Natural killer cell (primary cell): ENCODE measurements at regions not wholly inside any gene's neighbourhood (a gene's known extent, or its start where the extent isn't known, plus 50 kb on each side); places are given as distances from the start of the nearest gene placed in this dataset.

Experiments
- ATAC-seq, 3 donors: fragments of 150-1000 bp in 2 of 3; fragments of 200-7000 bp in 1 of 3; cut with Tn5 transposase; 1 replicate in 1 of 3; 2 replicates in 2 of 3; pipeline ENCODE4 v1.10.0; 2021; ENCODE audit warnings: mild to moderate bottlenecking in 2 of 3, moderate library complexity in 2 of 3
- DNase-seq, 2 donors: peaks; one replicate each; pipeline versions ENCODE4 v3.0.0 to v3.0.0-alpha.2; 2013 to 2021; ENCODE audit warnings: mixed read lengths in 1 of 2
- H3K27ac ChIP-seq: one replicate; pipeline ENCODE4 v1.5.1; 2013; ENCODE audit warnings: mild to moderate bottlenecking, low read length
- H3K27me3 ChIP-seq: one replicate; pipeline ENCODE4 v1.6.1; 2013; ENCODE audit warnings: low read length; ENCODE audit not compliant: control insufficient read depth, insufficient read depth
- H3K36me3 ChIP-seq: one replicate; pipeline ENCODE4 v1.6.1; 2013; ENCODE audit warnings: low read length; ENCODE audit not compliant: control insufficient read depth, insufficient read depth
- H3K4me1 ChIP-seq: one replicate; pipeline ENCODE4 v1.6.1; 2013; ENCODE audit warnings: low read length; ENCODE audit not compliant: control insufficient read depth, insufficient read depth
- H3K4me3 ChIP-seq: one replicate; pipeline ENCODE4 v1.5.1; 2013; ENCODE audit warnings: low read length
- H3K9me3 ChIP-seq: one replicate; pipeline ENCODE4 v1.6.1; 2013; ENCODE audit warnings: low read length; ENCODE audit not compliant: control insufficient read depth, insufficient read depth
- H3K27ac Mint-ChIP-seq, 2 donors: one replicate each; pipeline ENCODE4 v1.8.0; 2022; ENCODE audit warnings: mild to moderate bottlenecking in 2 of 2, mixed read lengths in 2 of 2, moderate library complexity in 1 of 2
- H3K27me3 Mint-ChIP-seq, 2 donors: one replicate each; pipeline ENCODE4 v1.8.0; 2022; ENCODE audit warnings: low read depth in 2 of 2, mixed read lengths in 2 of 2
- H3K36me3 Mint-ChIP-seq: one replicate; pipeline ENCODE4 v1.8.0; 2022; ENCODE audit warnings: mixed read lengths
- H3K4me1 Mint-ChIP-seq, 2 donors: one replicate each; pipeline ENCODE4 v1.8.0; 2022; ENCODE audit warnings: mixed read lengths in 2 of 2
- H3K4me3 Mint-ChIP-seq: one replicate; pipeline ENCODE4 v1.8.0; 2022; ENCODE audit warnings: mild to moderate bottlenecking, moderate library complexity, mixed read lengths
- H3K9me3 Mint-ChIP-seq, 2 donors: one replicate each; pipeline ENCODE4 v1.8.0; 2022; ENCODE audit warnings: mixed read lengths in 2 of 2
- CTCF ChIP-seq: fragments of 200-600 bp; IDR thresholded peaks from one replicate; pipeline ENCODE4 v1.8.0; 2022; ENCODE audit warnings: antibody characterized with exemption
- WGBS: methylation state at CpG from one replicate; pipeline ENCODE4 v1.1.7; 2013; ENCODE audit warnings: missing lambda C conversion rate; ENCODE audit not compliant: insufficient coverage; 5-methylcytosine and 5-hydroxymethylcytosine counted together
- intact Hi-C: fragments of 100-400 bp; cut with micrococcal nuclease; formaldehyde crosslinking; loops from one replicate; pipeline ENCODE4 v1.14.2; 2022

- intact Hi-C loops = no loop called here
- TF ChIP-seq CTCF = no peak
- H3K4me3 ChIP-seq = no peak overlapping the region
- Mint-ChIP-seq H3K27me3 (no peaks in the 10 kb centered on the region), H3K36me3 (no peaks in the 10 kb centered on the region), H3K4me1 (no peaks in the 10 kb centered on the region), H3K27ac (no peak overlapping the region), H3K9me3 (no peaks in the 10 kb centered on the region), H3K4me3 (no peak overlapping the region)
- no peaks in the 10 kb centered on the region for H3K4me1 ChIP-seq
- no peak for DNase-seq
- no peak overlapping the region for H3K27ac ChIP-seq
- WGBS = 84% methylated on average over 2 of the region's 2 CpGs
- no peak for ATAC-seq
- no peaks in the 10 kb centered on the region for H3K36me3 ChIP-seq
- no peaks in the 10 kb centered on the region for H3K9me3 ChIP-seq
- H3K27me3 ChIP-seq = no peaks in the 10 kb centered on the region
These were observed 84.6 kb upstream of the SGK1 start for GRCh38 chr6:134402372-134402984.

- no peaks in the 10 kb centered on the region for H3K9me3 Mint-ChIP-seq
- no peak overlapping the region for H3K4me3 ChIP-seq
- H3K27me3 Mint-ChIP-seq = peaks cover 0 to 2% of the 10 kb centered on the region in 2 donors
- no peaks in the 10 kb centered on the region for H3K27me3 ChIP-seq
- no peaks in the 10 kb centered on the region for H3K4me1 Mint-ChIP-seq
- WGBS = 94% methylated on average over 2 of the region's 2 CpGs
- H3K4me1 ChIP-seq = no peaks in the 10 kb centered on the region
- H3K27ac ChIP-seq = no peak overlapping the region
- intact Hi-C loops = no loop called here
- H3K9me3 ChIP-seq = no peaks in the 10 kb centered on the region
- H3K27ac Mint-ChIP-seq = no peak overlapping the region
- DNase-seq = no peak
- no peak for TF ChIP-seq CTCF
- no peak for ATAC-seq
- H3K36me3 ChIP-seq = no peaks in the 10 kb centered on the region
- H3K36me3 Mint-ChIP-seq = no peaks in the 10 kb centered on the region
- no peak overlapping the region for H3K4me3 Mint-ChIP-seq
These were observed 83.0 kb upstream of the SGK1 start for GRCh38 chr6:134400941-134401340.

GRCh38 chr6:134398453-134398852 is 80.5 kb upstream of the SGK1 start:
- no peaks in the 10 kb centered on the region for H3K9me3 Mint-ChIP-seq
- no peak overlapping the region for H3K4me3 Mint-ChIP-seq
- no peak for DNase-seq
- intact Hi-C loops = no loop called here
- ATAC-seq = no peak
- H3K4me1 Mint-ChIP-seq = no peaks in the 10 kb centered on the region
- Histone ChIP-seq H3K9me3 (no peaks in the 10 kb centered on the region), H3K27me3 (no peaks in the 10 kb centered on the region), H3K27ac (no peak overlapping the region), H3K4me1 (no peaks in the 10 kb centered on the region), H3K4me3 (no peak overlapping the region), H3K36me3 (no peaks in the 10 kb centered on the region)
- 44% methylated on average over 5 of the region's 6 CpGs for WGBS
- TF ChIP-seq CTCF = no peak
- H3K36me3 Mint-ChIP-seq = no peaks in the 10 kb centered on the region
- H3K27me3 Mint-ChIP-seq = peaks cover 0 to 2% of the 10 kb centered on the region in 2 donors
- no peak overlapping the region for H3K27ac Mint-ChIP-seq

- no peak overlapping the region for H3K27ac Mint-ChIP-seq
- DNase-seq (no peak), ATAC-seq (no peak)
- intact Hi-C loops = no loop called here
- Histone ChIP-seq H3K27ac (no peak overlapping the region), H3K4me1 (no peaks in the 10 kb centered on the region), H3K27me3 (no peaks in the 10 kb centered on the region), H3K36me3 (no peaks in the 10 kb centered on the region), H3K9me3 (no peaks in the 10 kb centered on the region), H3K4me3 (no peak overlapping the region)
- H3K36me3 Mint-ChIP-seq = no peaks in the 10 kb centered on the region
- no peak for TF ChIP-seq CTCF
- WGBS = 95% methylated on average over 3 of the region's 5 CpGs
- no peaks in the 10 kb centered on the region for H3K4me1 Mint-ChIP-seq
- H3K9me3 Mint-ChIP-seq = no peaks in the 10 kb centered on the region
- H3K4me3 Mint-ChIP-seq = no peak overlapping the region
- H3K27me3 Mint-ChIP-seq = peaks cover 0 to 2% of the 10 kb centered on the region in 2 donors
These were observed 79.8 kb upstream of the SGK1 start for GRCh38 chr6:134397676-134398075.
